Activated T-helper 2 cell treated with anti-CD3 and anti-CD28 coated beads, Interferon-gamma antibody, Interleukin-2, Interleukin-4, amounts not matched to agents 10 μg/mL and 5 μg/mL and 100 μg/mL, durations not matched to agents 14 hours and 24 hours and 36 hours (primary cell): ENCODE measurements at regions not wholly inside any gene's neighbourhood (a gene's known extent, or its start where the extent isn't known, plus 50 kb on each side); places are given as distances from the start of the nearest gene placed in this dataset.
A peak's percentile ranks its signal among the peaks of the same experiment; 100 is the strongest.
"Not testable (repeated sequence)": the region's sequence is repeated elsewhere in the genome, so short reads cannot be mapped to it uniquely, and the experiment has no call there.

Experiments
- DNase-seq: peaks from one replicate; pipeline ENCODE4 v3.0.0; 2021; ENCODE audit warnings: low spot score
- H3K27ac Mint-ChIP-seq: one replicate; pipeline ENCODE4 v1.8.0; 2021; ENCODE audit warnings: mixed read lengths
- H3K27me3 Mint-ChIP-seq: one replicate; pipeline ENCODE4 v1.8.0; 2021; ENCODE audit warnings: low read depth, mixed read lengths
- H3K36me3 Mint-ChIP-seq: one replicate; pipeline ENCODE4 v1.8.0; 2021; ENCODE audit warnings: low read depth, mixed read lengths
- H3K4me1 Mint-ChIP-seq: one replicate; pipeline ENCODE4 v1.8.0; 2021; ENCODE audit warnings: low read depth, mixed read lengths
- H3K4me3 Mint-ChIP-seq: one replicate; pipeline ENCODE4 v1.8.0; 2021; ENCODE audit warnings: low read depth, mild to moderate bottlenecking, moderate library complexity, mixed read lengths
- H3K9me3 Mint-ChIP-seq: one replicate; pipeline ENCODE4 v1.8.0; 2021; ENCODE audit warnings: mixed read lengths
- intact Hi-C: fragments of 100-400 bp; cut with micrococcal nuclease; formaldehyde crosslinking; loops from one replicate; pipeline ENCODE4 v1.15.1; 2023

DNA sequence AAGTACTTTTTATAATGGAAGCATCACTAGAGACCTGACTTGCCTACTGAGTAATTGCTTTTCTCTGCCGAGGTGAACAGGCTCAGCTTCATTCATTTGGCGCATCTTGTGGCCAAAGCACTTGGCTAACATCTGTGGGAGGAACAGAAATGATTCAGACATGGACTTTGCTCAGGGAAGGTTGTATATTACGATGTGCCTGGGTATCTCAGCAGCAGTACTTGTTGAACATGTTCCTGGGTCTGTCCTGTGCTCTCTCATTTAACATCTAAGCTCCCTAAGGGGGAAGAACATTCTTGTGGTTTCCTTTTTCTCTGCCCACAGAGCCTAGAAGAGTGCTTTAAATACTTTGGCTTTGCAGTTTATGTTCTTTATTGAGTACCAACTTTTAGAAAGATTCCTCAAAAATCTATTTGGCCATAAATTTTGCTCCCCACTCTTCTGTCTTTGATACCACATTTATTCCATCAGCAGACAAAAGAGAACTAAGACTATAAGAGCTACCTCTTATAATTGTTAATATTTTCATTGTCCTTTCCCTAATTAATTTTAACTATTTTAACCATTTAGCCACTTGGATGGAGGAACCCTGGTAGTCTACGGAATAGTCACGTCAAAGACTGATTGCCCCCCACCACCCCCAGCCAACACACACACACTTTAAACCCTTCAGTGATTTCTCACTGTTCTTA lies 101.2 kb upstream of the EGLN3 start:
- Mint-ChIP-seq H3K4me3 (peak overlapping the region; percentile 13), H3K36me3 (peaks cover 20% of the 10 kb centered on the region), H3K4me1 (peaks cover 69% of the 10 kb centered on the region), H3K9me3 (peaks cover 12% of the 10 kb centered on the region), H3K27ac (peak overlapping the region; percentile 47), H3K27me3 (peaks cover 7% of the 10 kb centered on the region)
- intact Hi-C loops = loop anchor here (5.0 kb wide), 1 partner anchor 145 kb away; no protein-coding TSS in a partner anchor
- DNase-seq = no peak

DNA sequence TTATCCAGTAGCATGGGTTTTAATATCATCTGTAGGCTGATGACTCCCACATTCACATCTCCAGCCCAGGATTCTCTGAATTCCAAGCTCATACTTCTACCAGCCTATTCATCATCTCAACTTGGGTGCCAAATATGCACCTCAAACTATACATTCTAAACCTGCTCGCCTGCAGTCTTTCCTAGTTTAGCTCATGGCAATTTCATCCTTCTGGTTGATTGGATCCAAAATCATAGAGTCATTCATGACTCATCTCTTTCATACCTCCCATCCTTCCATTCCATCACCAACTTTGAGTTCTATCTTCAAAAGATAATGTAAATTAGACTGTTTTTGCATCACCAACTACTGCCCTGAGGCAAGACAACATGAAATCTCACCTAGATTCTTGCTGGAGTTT lies 99.7 kb upstream of the EGLN3 start:
- Mint-ChIP-seq H3K36me3 (peaks cover 24% of the 10 kb centered on the region), H3K9me3 (peaks cover 12% of the 10 kb centered on the region), H3K27me3 (peaks cover 7% of the 10 kb centered on the region), H3K4me1 (peaks cover 72% of the 10 kb centered on the region), H3K4me3 (no peak overlapping the region), H3K27ac (peak overlapping the region; percentile 19)
- DNase-seq = no peak
- intact Hi-C loops = loop anchor here (5.0 kb wide), 1 partner anchor 147 kb away; no protein-coding TSS in a partner anchor

DNA sequence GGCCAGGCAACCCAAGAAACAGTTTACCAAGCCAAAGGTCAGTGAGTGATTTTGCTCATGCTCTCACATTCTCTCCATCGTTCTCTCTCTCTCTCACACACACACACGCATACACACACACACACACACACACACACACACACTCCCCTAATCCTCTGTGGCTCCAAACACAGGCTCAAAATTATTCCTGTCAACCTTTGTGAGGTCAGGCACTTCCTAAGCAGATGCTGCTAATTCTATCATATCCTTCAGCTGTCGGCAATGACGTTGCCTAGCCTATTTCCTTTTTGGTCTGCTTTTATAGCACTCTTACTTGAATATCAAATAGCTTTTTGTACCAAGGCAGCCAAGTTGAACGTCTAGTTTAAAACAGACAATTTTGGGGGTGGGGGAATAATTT lies 98.9 kb upstream of the EGLN3 start:
- Mint-ChIP-seq H3K9me3 (peaks cover 12% of the 10 kb centered on the region), H3K4me1 (peaks cover 68% of the 10 kb centered on the region), H3K27ac (no peak overlapping the region), H3K27me3 (peaks cover 7% of the 10 kb centered on the region), H3K36me3 (peaks cover 24% of the 10 kb centered on the region), H3K4me3 (no peak overlapping the region)
- no peak for DNase-seq
- intact Hi-C loops = loop anchor here (5.0 kb wide), 1 partner anchor 148 kb away; no protein-coding TSS in a partner anchor

DNA sequence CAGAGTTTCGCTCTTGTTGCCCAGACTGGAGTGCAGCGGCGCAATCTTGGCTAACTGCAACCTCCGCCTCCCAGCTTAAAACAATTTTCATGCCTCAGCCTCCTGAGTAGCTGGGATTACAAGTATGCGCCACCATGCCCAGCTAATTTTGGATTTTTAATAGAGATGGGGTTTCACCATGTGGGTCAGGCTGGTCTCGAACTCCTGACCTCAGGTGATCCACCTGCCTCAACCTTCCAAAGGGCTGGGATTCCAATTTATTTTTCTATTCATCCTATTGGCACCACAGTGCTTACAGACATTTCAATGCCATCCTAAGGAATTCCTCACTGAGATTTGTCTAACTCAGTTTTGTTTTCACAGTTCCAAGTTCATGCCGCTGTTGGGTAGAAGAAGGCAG lies 98.3 kb upstream of the EGLN3 start:
- Mint-ChIP-seq H3K9me3 (peaks cover 14% of the 10 kb centered on the region), H3K36me3 (peaks cover 26% of the 10 kb centered on the region), H3K4me1 (peaks cover 72% of the 10 kb centered on the region)
- H3K27ac Mint-ChIP-seq, DNase-seq, H3K4me3 Mint-ChIP-seq, H3K27me3 Mint-ChIP-seq, intact Hi-C loops: not testable (repeated sequence)

DNA sequence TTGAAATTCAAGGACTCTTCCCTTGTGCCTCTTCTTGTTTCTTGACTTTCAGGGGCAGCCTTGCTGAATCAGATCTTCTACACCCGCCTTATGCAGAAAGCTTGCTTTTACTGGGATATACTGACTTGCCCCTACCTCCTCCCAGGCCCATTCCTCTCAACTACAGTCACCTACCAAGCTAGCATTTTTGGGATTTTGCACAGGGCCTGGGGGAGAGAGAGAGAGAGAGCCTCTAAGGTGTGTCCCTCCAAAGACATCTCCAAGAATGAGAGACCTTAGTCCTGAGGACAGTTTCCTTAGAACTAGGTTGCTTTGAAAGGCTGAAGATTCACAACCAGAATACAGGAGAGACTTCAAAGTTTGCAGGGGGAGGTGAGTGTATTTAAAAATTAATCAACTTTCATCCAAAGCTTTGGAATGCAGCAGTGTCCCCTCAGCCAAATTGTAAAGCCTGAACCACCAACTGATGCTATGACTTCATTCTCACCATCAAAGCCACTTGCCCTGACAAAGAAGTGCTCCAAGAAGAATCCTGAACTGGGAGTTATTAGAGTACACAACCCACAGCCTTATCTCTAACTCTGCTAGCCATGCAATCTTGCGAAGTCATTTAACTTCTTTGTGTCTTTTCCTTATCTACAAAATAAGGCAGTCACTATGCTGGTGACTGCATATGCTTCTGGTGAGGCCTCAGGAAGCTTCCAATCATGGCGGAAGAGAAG lies 96.1 kb upstream of the EGLN3 start:
- peaks cover 27% of the 10 kb centered on the region for H3K36me3 Mint-ChIP-seq
- peak overlapping the region; percentile 52 for H3K27ac Mint-ChIP-seq
- peaks cover 70% of the 10 kb centered on the region for H3K4me1 Mint-ChIP-seq
- peaks cover 7% of the 10 kb centered on the region for H3K27me3 Mint-ChIP-seq
- intact Hi-C loops = loop anchor here (1.0 kb wide), 1 partner anchor 29 kb away; no protein-coding TSS in a partner anchor
- H3K4me3 Mint-ChIP-seq = no peak overlapping the region
- H3K9me3 Mint-ChIP-seq = peaks cover 18% of the 10 kb centered on the region
- DNase-seq = no peak

DNA sequence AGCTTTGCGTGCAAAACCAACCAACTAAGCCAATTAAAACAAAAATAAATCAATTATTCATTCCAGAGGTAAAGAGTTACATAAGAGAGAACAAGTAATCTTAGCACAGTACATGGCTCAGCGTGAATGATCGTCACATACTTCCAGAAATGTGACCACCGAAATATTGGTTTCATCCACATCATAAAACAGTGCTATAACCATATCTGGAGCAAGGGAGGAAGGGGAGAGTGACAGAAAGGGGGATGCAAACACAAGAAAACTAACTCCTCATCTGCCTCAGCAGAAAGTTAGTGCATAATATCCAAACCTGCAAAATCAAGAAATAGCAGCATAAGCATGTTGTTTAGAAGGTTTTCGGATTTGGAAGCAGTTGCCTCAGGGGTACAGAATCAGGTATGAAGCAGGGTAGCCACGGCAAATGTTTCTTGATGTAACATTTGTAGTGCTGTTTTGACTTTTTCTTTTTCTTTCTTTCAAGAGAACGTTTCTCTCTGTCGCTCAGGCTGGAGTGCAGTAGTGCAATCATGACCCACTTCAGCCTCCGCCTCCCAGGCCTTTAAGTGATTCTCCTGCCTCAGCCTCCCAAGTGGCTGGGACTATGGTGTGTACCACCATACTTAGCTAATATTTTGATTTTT lies 93.9 kb upstream of the EGLN3 start:
- no peak overlapping the region for H3K4me3 Mint-ChIP-seq
- intact Hi-C loops = loop anchor here (2.0 to 5.0 kb wide), 3 partner anchors 16 to 178 kb away; partner anchors contain the start of gene EGLN3
- H3K4me1 Mint-ChIP-seq = peaks cover 66% of the 10 kb centered on the region
- DNase-seq = no peak
- peaks cover under 1% of the 10 kb centered on the region for H3K27me3 Mint-ChIP-seq
- peaks cover 7% of the 10 kb centered on the region for H3K9me3 Mint-ChIP-seq
- H3K27ac Mint-ChIP-seq = peak overlapping the region; percentile 82
- H3K36me3 Mint-ChIP-seq = peaks cover 22% of the 10 kb centered on the region

DNA sequence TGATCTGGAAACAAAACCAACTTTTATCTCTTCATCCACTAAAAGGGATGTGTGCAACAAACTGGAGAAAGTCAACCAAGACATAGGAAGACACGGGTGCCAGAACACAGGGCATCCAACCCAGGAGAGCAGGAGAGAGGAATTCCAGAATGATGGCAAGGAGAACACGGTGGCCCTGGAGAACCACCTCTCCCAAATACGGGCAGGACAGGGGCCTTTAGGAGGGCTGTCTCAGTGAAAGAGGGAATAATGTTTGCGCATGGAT lies 93.4 kb upstream of the EGLN3 start:
- no peak for DNase-seq
- intact Hi-C loops = loop anchor here (2.0 to 5.0 kb wide), 3 partner anchors 16 to 178 kb away; partner anchors contain the start of gene EGLN3
- Mint-ChIP-seq H3K4me3 (peak overlapping the region; percentile 61), H3K36me3 (peaks cover 25% of the 10 kb centered on the region), H3K4me1 (peaks cover 66% of the 10 kb centered on the region), H3K27ac (peak overlapping the region; percentile 82), H3K9me3 (peaks cover 7% of the 10 kb centered on the region), H3K27me3 (no peaks in the 10 kb centered on the region)

DNA sequence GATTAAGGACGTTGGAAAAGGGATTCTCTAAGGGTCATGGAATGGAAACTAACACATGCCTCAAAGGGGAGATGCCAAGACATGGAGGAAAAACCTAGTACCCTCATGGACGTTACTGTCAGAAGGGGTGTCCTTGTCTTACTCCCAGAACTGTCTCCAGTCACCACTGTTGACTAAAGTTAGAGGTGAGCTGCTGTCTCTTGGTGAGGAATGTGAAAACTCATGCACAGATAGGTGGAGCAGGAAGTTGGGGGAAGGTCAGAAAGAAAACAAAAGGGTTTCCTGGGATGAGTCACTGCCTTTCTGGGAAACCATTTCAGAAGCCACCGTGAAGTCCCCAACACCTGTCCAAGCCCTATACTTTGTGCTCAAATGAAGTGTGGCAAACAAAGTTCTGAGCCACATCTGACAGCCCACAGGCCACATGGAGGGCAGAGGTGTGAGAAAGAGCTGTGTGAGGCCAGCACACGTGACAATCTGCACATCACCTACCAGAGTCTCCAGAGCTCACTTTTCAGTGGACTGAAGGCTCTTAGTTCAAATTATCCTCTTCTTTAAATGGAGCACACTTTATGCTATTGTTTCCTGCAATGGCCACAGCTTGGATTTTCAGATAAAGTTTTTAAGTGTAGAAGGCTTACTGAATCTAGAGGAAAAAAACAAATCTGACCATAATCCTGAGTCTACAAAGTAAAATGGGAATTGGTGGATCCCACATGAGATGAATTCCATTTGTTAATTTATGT lies 92.9 kb upstream of the EGLN3 start:
- Mint-ChIP-seq H3K4me3 (peak overlapping the region; percentile 61), H3K36me3 (peaks cover 26% of the 10 kb centered on the region), H3K27me3 (no peaks in the 10 kb centered on the region), H3K4me1 (peaks cover 68% of the 10 kb centered on the region), H3K27ac (peak overlapping the region; percentile 82), H3K9me3 (peaks cover 7% of the 10 kb centered on the region)
- peak; percentile 83 for DNase-seq
- intact Hi-C loops = loop anchor here (1.0 to 5.0 kb wide), 7 partner anchors 17 to 207 kb away; partner anchors contain the start of gene EGLN3

DNA sequence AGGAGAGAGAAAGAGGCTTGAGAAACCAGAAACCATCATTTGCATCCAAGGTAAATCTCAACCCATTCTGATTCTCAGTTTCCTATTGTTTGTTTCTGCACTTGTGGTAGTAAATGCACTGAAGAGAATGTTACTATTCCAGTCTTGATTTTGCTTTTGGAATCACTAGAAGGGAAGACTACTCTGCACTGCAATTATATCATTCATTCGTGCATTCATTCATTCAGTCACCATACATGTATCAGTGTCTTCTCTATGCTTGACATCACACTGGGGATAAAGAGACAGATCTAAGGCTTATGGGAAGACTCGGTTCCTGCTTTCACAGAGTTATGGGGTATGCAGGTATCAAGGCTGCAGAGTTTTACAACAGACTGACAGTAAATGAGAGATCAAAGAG lies 90.3 kb upstream of the EGLN3 start:
- no peaks in the 10 kb centered on the region for H3K27me3 Mint-ChIP-seq
- H3K36me3 Mint-ChIP-seq = peaks cover 20% of the 10 kb centered on the region
- no peak overlapping the region for H3K27ac Mint-ChIP-seq
- no peak for DNase-seq
- H3K4me3 Mint-ChIP-seq = no peak overlapping the region
- intact Hi-C loops = loop anchor here (5.0 kb wide), 2 partner anchors 89 to 181 kb away; partner anchors contain the start of gene EGLN3
- peaks cover 7% of the 10 kb centered on the region for H3K9me3 Mint-ChIP-seq
- peaks cover 64% of the 10 kb centered on the region for H3K4me1 Mint-ChIP-seq

DNA sequence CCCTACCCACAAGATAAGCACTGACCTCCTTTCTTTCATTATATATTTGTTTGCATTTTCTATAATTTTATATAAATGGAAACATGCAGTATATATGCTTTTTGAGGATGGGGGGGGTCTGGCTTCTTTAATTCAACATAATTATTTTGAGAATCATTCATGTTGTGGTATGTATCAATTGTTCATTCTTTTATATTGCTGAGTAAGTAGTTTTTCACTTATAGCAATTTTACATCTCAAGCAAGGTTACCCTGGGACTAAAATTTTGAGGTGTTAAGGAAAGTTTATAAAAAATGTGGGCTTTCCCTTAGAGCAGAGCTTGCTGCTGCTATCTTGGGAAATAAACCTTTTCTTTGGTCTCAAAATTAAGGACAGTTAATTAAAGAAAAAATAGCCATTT lies 89.9 kb upstream of the EGLN3 start:
- no peak overlapping the region for H3K4me3 Mint-ChIP-seq
- no peak overlapping the region for H3K27ac Mint-ChIP-seq
- intact Hi-C loops = loop anchor here (5.0 kb wide), 2 partner anchors 88 to 182 kb away; partner anchors contain the start of gene EGLN3
- H3K27me3 Mint-ChIP-seq = no peaks in the 10 kb centered on the region
- H3K4me1 Mint-ChIP-seq = peaks cover 61% of the 10 kb centered on the region
- DNase-seq = no peak
- peaks cover 20% of the 10 kb centered on the region for H3K36me3 Mint-ChIP-seq
- peaks cover 7% of the 10 kb centered on the region for H3K9me3 Mint-ChIP-seq

DNA sequence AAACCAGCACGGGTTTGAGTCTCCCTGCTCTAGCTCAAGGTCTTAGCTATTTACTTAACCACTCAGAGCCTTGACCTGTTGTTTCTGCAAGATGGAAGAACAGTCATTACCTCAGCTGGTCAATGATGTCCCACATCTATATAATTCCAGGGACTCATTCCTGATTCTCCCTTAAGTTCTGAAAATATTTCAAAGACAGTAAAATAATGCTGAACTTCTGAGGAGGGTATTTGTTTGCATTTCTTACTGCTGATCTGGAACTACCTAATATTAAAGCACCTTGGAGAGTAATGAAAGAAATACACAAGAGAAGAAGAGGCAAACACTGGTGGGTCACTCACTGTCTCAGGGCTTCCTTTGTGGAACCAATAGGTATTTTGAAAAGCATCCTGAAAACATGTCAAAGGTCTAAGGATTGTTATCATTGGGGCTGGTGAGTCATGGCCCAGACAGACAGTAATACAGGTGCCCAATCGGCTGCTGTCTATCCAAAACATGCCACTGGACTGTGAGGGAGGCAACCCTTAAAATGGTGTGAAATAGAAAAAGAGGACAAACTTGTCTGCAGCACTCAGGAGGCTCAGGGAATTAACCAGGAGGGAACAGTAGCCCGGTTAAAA lies 88.7 kb upstream of the EGLN3 start:
- DNase-seq = no peak
- no peaks in the 10 kb centered on the region for H3K27me3 Mint-ChIP-seq
- H3K27ac Mint-ChIP-seq = no peak overlapping the region
- H3K9me3 Mint-ChIP-seq = peaks cover 7% of the 10 kb centered on the region
- peaks cover 56% of the 10 kb centered on the region for H3K4me1 Mint-ChIP-seq
- intact Hi-C loops = loop anchor here (5.0 kb wide), 2 partner anchors 87 to 183 kb away; partner anchors contain the start of gene EGLN3
- no peak overlapping the region for H3K4me3 Mint-ChIP-seq
- peaks cover 20% of the 10 kb centered on the region for H3K36me3 Mint-ChIP-seq
